Activated CD8-positive, alpha-beta memory T cell treated with anti-CD3 and anti-CD28 coated beads for 36 hours (primary cell): ENCODE measurements at regions not wholly inside any gene's neighbourhood (a gene's known extent, or its start where the extent isn't known, plus 50 kb on each side); places are given as distances from the start of the nearest gene placed in this dataset.

ENCODE experiments used
- CTCF ChIA-PET: fragments of 350-600 bp; sonication (Branson Sonifier 250); formaldehyde crosslinking; loops from one replicate; lab custom pipeline; 2021; ENCODE audit warnings: antibody characterized with exemption; lab: Charles Lee
- POLR2A ChIA-PET: fragments of 350-600 bp; sonication (Branson Sonifier 250); formaldehyde crosslinking; loops from one replicate; lab custom pipeline; 2021; ENCODE audit warnings: antibody characterized with exemption; lab: Charles Lee

GRCh38 chr12:92036771-92037453 is 108.7 kb downstream of the BTG1 start:
- CTCF ChIA-PET: no interaction called here
- POLR2A ChIA-PET: no interaction called here

- POLR2A ChIA-PET: no interaction called here
- CTCF ChIA-PET: no interaction called here
Measured at GRCh38 chr12:92036061-92036620, 109.5 kb downstream of the BTG1 start.

GRCh38 chr12:92035477-92035876 is 110.2 kb downstream of the BTG1 start:
- ChIA-PET CTCF (no interaction called here), POLR2A (no interaction called here)

DNA sequence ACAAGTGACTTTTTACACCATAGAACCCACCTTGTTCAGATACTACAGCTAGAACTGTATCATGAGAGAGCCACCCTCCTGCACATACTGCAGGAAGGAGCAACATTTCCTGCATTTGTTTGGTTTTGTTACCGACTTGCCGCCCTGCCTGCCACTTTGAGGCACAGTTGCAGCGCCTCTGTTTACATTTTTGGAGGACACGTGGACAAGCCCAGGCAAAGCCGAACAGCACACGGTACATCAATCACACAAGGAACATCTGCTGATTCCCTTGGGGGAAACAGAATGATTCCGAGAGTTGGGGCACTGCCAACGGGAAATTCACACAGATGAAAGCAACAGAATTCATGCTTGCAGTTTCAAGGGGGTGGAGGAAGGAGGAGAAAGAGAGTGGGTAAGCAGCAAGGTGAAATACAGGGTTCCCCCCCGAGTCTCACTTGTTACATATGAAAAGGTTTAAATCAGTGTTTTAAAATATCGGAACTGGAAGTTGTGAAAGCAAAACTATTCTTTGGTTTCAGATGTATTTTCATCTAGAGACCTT is 110.7 kb downstream of the BTG1 start:
- ChIA-PET POLR2A (interaction anchor here (1.0 kb wide), 1 partner anchor 111 kb away, joined by 3 read pairs; the partner anchor contains the start of gene BTG1), CTCF (no interaction called here)

DNA sequence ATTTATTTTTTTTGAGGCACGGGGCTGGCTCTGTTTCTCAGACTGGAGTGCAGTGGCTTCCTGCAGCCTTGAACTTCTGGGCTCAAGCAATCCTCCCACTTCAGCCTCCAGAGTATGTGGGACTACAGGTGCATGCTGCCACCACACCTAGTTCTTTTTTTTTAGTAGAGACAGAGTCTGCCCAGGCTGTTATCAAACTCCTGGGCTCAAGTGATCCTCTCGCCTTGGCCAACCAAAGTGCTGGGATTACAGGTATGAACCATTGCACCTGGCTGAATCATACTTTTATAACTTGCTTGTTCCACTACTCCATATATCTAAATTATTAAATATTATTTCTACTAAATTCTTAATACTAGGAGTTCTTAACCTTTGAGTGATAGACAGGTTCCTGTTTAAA is 111.6 kb downstream of the BTG1 start:
- ChIA-PET CTCF (no interaction called here), POLR2A (interaction anchor here (0.6 to 1.0 kb wide), 2 partner anchors 11 to 111 kb away, joined by 3 to 5 read pairs; partner anchors contain the start of gene BTG1)

- CTCF ChIA-PET: no interaction called here
- POLR2A ChIA-PET: no interaction called here
Measured at GRCh38 chr12:92032965-92033364, 112.7 kb downstream of the BTG1 start.

DNA sequence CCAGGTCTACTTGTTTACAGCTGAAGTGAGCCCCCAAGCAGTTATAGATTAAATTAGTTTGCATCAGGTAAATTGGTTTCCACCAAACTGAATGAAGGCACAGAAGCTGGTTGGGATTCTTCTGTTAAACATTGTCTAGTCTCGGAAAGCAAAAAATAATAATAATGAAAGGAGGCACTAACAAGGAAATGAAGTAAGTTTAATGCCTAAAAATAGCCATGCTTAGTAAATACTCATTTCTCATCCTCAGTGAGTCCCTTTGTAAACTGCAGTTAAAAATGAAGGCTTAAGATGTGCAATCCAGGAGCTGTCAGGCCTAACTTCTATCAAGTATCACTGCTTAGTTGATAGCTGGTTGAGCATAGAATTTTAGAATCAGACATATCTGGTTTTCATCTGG is 113.5 kb downstream of the BTG1 start:
- CTCF ChIA-PET: interaction anchor here (0.6 kb wide), 1 partner anchor 800 kb away, joined by 3 read pairs; no protein-coding TSS in a partner anchor

GRCh38 chr12:92030618-92031017 is 115.0 kb downstream of the BTG1 start:
- CTCF ChIA-PET: no interaction called here
- POLR2A ChIA-PET: interaction anchor here (1.4 to 3.3 kb wide), 2 partner anchors 47 to 115 kb away, joined by 4 to 20 read pairs; partner anchors contain the start of gene BTG1

More for the DNA sequence above, 113.5 kb downstream of the BTG1 start:
- POLR2A ChIA-PET: interaction anchor here (3.3 kb wide), 1 partner anchor 113 kb away, joined by 20 read pairs; the partner anchor contains the start of gene BTG1

DNA sequence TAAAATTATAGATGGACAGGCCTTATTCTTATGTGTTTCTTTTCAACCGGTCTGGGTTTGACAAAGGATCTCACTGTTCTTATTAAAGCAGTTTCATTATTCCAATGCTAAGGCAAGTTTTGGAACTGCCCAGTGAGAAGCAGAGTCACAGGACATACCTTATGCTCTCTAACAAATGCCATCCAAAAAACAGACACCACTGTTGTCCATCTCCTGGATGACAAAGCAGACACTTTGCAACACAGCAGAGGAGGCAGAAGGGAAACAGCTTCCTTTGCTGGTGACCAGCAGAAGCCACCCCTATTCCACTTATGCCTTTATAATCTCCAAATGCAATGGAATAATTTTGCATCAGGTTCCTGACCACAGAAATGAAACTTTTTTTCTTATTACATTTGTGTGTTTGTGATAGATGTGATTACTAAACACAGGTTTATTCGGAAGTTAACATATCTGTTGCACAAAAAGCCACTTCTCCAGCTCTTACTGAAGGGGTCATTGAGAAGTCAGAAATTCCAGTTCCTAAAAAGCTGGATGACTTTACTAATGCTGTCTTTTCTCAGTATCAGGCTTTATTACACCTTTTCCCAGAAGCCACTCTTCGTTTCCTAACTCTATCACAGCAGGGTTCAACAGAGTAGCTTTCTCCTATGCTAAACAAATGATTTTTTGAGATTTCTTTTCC is 115.6 kb downstream of the BTG1 start:
- CTCF ChIA-PET: no interaction called here
- POLR2A ChIA-PET: interaction anchor here (1.4 to 3.3 kb wide), 2 partner anchors 48 to 115 kb away, joined by 4 to 20 read pairs; partner anchors contain the start of gene BTG1

DNA sequence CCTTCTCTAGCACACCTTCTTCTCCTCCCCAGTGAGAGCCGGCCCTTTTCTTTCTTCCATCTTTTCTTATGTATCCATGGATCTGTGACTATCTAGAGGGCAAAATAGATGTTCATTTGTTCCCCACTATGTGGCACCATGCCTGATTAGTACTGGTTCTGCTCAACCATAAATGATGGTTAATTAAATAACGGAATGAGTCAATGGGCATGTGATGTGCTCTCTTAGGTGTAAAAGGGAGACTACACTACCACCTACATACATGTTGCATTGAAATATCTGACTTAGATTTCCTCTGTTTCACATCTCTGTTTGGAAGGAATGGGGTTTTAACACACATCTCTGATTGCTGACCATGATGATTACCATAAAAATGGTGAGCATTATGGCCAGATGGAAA is 116.5 kb downstream of the BTG1 start:
- CTCF ChIA-PET: no interaction called here
- POLR2A ChIA-PET: no interaction called here

- POLR2A ChIA-PET: interaction anchor here (0.7 kb wide), 1 partner anchor 456 kb away, joined by 3 read pairs; no protein-coding TSS in a partner anchor
- CTCF ChIA-PET: interaction anchor here (0.7 kb wide), 1 partner anchor 95 kb away, joined by 3 read pairs; no protein-coding TSS in a partner anchor
Measured at GRCh38 chr12:92028441-92028709, 117.3 kb downstream of the BTG1 start.

- POLR2A ChIA-PET: interaction anchor here (0.7 kb wide), 1 partner anchor 457 kb away, joined by 3 read pairs; no protein-coding TSS in a partner anchor
- CTCF ChIA-PET: interaction anchor here (0.7 kb wide), 1 partner anchor 95 kb away, joined by 3 read pairs; no protein-coding TSS in a partner anchor
Measured at GRCh38 chr12:92027701-92028440, 117.8 kb downstream of the BTG1 start.

DNA sequence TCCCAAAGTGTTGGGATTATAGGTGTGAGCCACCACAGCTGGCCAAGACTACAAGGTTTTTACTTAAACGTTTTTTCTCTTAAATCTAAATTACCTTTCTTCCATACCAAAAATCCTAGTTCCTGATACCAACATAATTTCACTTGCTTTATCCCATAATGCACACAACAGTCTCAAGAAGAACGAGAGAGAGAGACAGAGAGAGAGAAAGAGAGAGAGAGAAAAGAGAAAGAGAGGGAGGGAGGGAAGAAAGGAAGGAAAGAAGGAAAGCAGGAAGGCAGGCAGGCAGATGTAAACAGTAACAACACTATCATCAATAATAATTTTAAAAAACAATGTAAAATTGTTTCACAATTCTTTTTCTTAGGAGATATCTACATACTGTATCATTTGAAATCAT is 118.4 kb downstream of the BTG1 start:
- ChIA-PET CTCF (no interaction called here), POLR2A (no interaction called here)

DNA sequence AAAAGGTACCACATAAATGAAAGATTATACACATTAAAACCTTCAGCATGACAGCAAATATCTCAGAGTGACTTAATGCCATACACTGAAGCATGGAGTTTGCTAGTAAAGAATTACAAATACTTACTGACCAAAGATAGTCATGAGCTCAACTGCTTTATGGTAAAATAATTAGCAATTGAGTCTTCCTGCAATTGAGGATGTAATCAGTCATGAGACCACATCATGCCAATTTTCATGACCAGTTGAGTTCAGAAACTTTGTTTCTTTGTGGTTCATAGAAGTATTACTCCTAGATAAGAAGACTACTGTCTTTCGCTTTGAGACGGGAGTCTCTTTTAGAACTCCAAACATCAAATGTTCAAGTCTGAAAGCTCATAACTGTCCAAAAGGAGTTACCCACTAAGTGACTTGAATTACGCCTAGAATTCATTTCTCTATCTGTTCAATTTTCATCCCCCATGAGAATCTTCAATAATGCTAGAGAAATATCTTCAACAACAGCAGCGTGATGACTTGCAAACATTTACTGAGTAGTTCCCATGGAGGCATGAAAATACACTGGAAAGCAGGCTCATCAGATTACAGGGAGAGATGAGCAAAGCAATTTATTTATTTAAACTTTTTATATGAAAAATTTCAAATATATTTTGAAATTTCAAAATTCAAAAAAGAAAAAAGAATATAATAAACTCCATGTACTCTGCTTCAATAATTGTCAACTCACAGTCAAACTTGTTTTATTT is 120.0 kb downstream of the BTG1 start:
- ChIA-PET CTCF (no interaction called here), POLR2A (no interaction called here)

DNA sequence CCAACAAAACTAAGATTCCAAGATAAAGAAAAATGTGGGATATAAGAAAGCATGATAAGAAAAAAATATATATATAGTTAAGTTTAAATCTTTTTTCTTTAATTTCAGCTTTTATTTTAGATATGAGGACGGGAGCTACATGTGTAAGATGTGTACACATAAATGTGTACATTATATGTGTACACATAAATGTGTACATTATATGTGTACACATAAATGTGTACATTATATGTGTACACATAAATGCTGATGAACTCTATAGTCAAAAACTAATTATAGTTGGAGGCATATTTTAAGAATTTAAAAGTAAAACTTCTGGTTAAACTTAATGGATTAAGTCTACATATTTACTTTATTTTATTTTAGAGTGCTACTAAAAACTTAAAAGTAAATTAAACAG is 123.6 kb downstream of the BTG1 start:
- ChIA-PET CTCF (no interaction called here), POLR2A (no interaction called here)

DNA sequence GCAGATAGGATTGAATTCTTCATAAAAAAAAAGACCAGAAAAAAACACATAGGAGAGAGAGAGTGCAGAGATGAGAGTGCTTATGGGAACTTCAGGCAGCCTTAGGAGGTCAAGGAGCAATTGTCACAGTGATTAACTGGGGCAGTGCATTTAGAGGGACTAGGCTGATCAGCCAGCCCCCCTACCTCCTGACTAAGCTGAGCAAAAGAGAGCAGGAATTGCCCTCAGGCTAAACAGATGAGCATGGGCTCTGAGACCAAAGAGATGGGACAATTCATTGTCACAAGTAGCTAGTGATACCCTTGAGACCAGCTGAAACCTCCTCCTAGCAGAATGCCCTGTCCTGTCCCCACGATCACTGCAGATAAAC is 124.0 kb downstream of the BTG1 start:
- POLR2A ChIA-PET: no interaction called here
- CTCF ChIA-PET: no interaction called here

GRCh38 chr12:92020983-92021665 is 124.5 kb downstream of the BTG1 start:
- POLR2A ChIA-PET: no interaction called here
- CTCF ChIA-PET: no interaction called here
